CD4-positive, alpha-beta T cell treated with Interleukin-4 for 1 hour (primary cell): ENCODE measurements at regions not wholly inside any gene's neighbourhood (a gene's known extent, or its start where the extent isn't known, plus 50 kb on each side); places are given as distances from the start of the nearest gene placed in this dataset.

Source experiments
- DNase-seq, 2 donors: peaks; one replicate each; pipeline ENCODE4 v3.0.0-alpha.2; 2020 to 2022

- DNase-seq: no peak
Measured at GRCh38 chr1:218718206-218718605, 373.1 kb downstream of the TGFB2 start.

DNA sequence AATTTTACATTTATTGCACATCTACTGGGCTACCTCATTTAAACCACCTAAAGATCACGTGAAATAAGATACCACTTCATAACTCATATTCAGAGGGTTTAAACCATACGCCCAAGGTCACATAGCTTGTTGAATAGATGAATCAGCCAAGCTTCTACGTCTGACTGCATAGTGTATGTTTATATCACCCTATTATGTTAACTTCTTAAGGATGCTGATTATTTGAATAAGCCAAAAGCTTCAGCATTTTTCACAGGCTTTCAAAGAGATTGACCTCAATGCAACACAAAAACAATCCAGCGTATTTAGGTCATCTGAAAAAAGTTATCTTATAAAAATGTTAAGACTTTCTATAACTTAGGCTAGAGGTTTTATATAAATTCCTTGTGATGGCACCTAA, 373.8 kb downstream of the TGFB2 start:
- DNase-seq: no peak

- DNase-seq: no peak
Measured at GRCh38 chr1:218728898-218729565, 383.9 kb downstream of the TGFB2 start.

DNA sequence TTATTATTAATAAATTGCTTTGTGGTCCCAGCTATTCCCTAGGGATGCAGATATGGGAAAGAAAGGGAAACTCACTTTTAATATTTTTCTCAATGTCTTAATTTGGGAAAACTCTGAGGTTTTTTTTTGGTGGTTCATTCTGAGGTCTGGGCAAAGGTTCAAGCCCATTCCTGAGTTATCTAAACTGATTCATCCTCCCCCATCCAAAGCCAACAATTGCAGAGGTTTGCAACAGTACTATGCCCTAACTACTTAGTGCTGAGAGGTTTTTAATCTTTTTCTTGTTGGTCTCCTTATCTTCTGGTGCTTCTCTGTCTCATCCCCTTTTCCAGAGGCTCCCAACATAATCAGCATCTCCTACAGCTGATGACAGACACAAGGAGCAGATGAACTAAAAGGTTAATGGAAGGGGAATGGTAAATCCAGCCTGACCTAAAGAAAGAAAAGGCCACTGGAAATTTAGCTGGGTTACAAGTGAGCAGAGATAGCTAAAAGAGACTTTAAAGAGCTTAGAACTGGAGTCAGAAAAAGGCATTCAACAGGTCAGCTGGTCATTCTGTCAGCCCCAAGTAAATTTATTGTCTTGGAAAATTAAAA, 390.4 kb downstream of the TGFB2 start:
- no peak for DNase-seq

GRCh38 chr1:218739426-218739825, 394.3 kb downstream of the TGFB2 start:
- no peak for DNase-seq

DNA sequence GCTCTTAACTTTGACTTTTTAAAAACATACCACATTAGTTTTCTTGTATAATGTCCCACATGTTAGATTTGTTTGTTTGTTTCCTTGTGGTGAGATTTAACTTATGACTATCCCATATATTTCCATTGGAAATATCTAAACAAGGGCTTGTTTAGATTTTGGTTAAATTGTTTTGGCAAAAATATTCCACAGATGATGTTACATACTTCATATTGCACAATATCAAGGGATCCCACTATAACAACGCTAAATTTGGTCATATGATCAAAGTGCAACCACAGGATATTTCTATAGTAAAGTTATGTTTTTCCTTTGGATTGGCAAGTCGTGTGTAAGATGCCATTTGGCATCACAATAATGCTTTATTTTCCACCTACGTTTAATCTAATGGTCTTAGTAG, 396.7 kb downstream of the TGFB2 start:
- DNase-seq: no peak

GRCh38 chr1:218742467-218743262, 397.5 kb downstream of the TGFB2 start:
- no peak for DNase-seq

- DNase-seq: no peak
Measured at GRCh38 chr1:218743861-218744505, 398.8 kb downstream of the TGFB2 start.

GRCh38 chr1:218748071-218748470, 402.9 kb downstream of the TGFB2 start:
- no peak for DNase-seq

- no peak for DNase-seq
Measured at GRCh38 chr1:218750216-218750970, 405.3 kb downstream of the TGFB2 start.

- no peak for DNase-seq
Measured at GRCh38 chr1:218751208-218751948, 406.2 kb downstream of the TGFB2 start.

- DNase-seq: no peak
Measured at GRCh38 chr1:218752126-218752525, 407.0 kb downstream of the TGFB2 start.

DNA sequence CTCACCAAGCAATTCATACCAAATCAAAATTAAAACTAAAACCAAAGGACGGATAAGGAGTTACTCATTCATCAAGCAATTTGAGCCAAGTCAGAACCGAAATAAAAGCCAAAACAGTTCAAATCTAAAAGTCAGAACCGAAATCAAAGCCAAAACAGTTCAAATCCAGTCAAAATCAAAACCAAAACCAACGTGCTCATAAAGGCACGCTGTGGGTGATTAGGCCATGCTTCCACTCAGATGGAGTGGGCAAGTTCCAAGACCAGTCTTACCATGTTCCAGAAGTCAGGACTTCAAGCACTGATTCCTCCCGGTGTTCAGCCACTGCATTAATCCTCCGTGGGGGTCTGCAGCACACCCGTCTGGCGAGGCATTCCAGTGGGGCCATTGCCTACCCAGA, 409.3 kb downstream of the TGFB2 start:
- no peak for DNase-seq

- DNase-seq: no peak
Measured at GRCh38 chr1:218755128-218755527, 410.0 kb downstream of the TGFB2 start.

DNA sequence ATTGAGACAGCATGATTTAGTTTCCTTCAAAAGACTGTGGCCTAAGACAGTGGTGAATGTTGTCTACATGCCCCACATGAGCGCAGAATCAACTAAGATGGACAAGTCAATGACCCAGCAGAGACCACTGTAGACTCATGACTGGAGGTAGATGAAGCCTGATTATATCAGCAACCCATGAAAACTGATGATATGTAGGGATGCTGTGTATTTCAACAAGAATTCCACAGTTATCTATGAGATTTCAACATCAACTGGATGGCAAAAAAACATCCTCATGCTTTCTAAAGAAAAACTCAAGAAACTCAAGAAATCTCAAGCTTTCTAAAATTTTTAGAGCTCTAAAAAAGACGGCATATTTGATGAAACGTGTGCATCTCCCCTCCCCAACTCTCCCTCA, 413.9 kb upstream of the LYPLAL1 start:
- DNase-seq: no peak

DNA sequence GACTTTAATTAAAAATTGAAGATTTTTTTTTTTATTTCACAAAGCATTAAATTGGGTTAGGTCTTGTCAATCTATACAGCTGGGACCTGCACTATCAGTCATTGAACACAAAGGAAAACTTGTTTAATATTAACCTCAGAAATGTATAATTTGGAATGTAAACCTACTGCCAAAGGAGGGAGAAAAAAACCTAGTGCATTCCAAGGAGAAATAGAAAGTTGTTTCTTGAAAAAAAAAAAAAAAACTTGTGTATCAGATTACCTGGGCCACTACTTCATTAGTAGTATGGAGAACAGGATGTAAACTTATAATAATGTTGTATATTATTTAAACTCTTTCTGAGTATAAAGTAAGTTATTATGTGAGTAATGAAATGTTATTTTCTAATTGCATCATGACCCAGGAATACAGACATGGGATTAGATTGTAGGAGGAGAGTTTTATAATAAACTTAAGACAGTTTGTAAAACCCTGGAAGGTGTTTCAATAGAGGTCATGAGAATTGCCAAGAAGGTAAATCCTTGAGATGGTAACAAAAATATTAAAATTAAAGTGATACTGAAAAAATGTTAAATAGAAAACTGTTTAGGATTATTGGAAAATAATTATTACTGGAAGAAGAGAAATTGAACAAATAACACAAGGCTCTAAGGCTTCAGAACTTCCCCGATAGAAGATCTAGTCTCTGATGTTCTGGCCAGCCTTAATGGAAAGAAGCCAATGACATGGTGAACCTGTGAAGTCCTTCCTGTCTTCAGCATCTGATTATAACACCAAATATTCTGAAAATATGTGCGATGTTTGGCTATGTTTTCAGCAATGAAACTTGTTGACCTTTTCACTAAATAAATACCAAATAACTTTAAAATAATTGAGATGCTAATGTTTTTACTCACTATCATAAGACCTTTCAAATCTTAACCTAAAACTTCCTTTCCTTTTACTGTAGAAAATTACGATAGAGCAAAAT, 412.8 kb upstream of the LYPLAL1 start:
- no peak for DNase-seq

DNA sequence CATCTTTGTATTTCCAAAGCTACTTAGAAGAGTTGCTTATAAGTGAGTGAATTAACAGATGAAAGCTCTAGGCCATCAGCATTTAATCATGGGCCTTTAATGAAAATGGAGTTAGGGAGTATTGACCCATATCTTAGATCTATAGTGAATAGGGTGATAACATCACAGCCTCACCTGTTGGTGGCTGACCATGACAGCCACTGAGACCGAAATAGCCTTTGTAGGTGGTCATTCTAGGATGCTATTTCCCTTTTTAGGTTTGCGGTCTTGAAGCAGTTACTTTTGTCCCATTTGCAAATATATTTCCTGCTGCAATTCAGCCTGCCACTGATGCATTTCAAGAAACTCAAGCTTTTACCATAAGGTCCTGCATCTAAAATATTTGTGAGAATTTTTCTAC, 410.1 kb upstream of the LYPLAL1 start:
- no peak for DNase-seq

GRCh38 chr1:218765753-218766152, 407.9 kb upstream of the LYPLAL1 start:
- no peak for DNase-seq

DNA sequence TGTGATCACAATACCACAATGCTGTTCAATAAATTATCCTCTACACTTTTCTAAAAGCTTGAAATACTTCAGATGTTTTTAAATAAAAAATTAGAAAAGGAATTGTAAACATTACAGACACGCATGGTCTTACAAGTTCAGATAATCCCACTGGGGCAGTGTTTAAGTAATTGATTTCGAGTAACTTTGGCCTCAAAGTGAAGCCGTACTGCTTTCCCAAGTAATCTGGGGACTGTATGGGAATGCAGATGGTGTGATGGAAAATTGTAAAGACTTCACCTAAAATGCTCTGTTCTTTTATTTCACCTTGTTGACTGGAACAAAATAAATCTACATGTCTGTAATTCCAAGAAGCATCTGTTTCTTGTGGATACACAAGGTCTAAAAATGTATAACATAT, 401.7 kb upstream of the LYPLAL1 start:
- DNase-seq: no peak

DNA sequence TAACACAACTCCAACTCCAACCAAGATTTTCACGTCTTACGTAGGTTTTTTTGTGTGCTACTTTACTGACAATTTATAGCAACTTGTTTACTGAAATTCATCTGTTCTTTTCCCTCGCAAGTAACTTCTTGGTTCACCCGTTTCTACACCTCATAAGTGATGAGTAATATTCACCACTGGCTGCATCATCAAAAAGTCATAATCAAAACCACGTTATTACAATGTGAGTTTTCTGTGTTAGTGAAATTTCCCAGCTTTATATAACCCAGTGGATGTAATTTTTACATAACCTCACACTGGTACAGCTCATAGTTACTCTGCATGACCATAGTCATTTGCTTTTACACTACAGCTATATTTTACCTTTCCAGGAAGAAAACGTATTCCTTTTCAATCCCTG, 401.1 kb upstream of the LYPLAL1 start:
- no peak for DNase-seq

DNA sequence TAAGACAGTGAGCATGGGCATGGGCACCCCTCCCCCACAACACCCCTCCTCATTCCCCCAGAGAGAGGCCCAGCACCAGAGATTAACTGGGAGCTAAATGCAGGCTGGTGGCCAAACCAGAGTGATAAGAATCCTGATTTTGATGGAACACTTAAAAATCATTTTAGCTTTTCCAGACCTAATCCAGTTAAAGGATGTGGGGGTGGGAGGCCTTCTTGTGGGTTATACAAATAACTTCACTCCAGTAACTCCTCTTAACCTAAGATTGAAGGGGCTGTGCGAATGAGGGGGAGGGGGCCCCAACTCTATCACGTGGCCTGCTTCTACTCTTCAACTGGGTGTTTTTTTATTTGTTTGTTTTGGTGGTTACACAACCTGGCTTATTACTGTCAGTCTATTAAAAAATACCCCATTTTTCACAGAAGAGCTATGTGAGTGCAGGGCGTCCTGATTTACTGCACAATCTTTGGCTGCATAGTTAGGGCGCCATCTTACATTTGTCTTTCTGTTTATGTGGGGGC, 398.1 kb upstream of the LYPLAL1 start:
- no peak for DNase-seq
